Astrocyte (in vitro differentiated cells and primary cell): ENCODE measurements at regions not wholly inside any gene's neighbourhood (a gene's known extent, or its start where the extent isn't known, plus 50 kb on each side); places are given as distances from the start of the nearest gene placed in this dataset.

Source experiments
- DNase-seq: peaks from one replicate; pipeline ENCODE4 v3.0.0-alpha.2; 2010; ENCODE audit warnings: low read depth
- FAIRE-seq: peaks from 2 replicates; lab custom pipeline; 2011; peaks lifted over from hg19 to GRCh38; lab: Jason Lieb, UNC
- H2AFZ ChIP-seq: 2 replicates; pipeline ENCODE4 v1.6.0; 2012; ENCODE audit warnings: low read depth, low read length, inconsistent platforms
- H3K27ac ChIP-seq: 2 replicates; pipeline ENCODE4 v1.5.1; 2011; ENCODE audit warnings: low read depth, low read length, inconsistent platforms
- H3K27me3 ChIP-seq: 2 replicates; pipeline ENCODE4 v1.6.0; 2011; ENCODE audit warnings: low read length, inconsistent platforms; ENCODE audit not compliant: insufficient read depth
- H3K36me3 ChIP-seq: 2 replicates; pipeline ENCODE4 v1.5.1; 2011; ENCODE audit warnings: low read length, inconsistent platforms; ENCODE audit not compliant: insufficient read depth
- H3K4me1 ChIP-seq: 2 replicates; pipeline ENCODE4 v1.5.1; 2011; ENCODE audit warnings: low read length, inconsistent platforms; ENCODE audit not compliant: insufficient read depth
- H3K4me2 ChIP-seq: 2 replicates; pipeline ENCODE4 v1.6.0; 2012; ENCODE audit warnings: low read length, inconsistent platforms
- H3K4me3 ChIP-seq: 2 replicates; pipeline ENCODE4 v1.5.1; 2011; ENCODE audit warnings: low read depth, mild to moderate bottlenecking, low read length, inconsistent platforms; ENCODE audit not compliant: insufficient read depth
- H3K79me2 ChIP-seq: 2 replicates; pipeline ENCODE4 v1.6.0; 2012; ENCODE audit warnings: mild to moderate bottlenecking, low read length, inconsistent platforms; ENCODE audit not compliant: insufficient read depth
- H3K9ac ChIP-seq: 2 replicates; pipeline ENCODE4 v1.6.0; 2012; ENCODE audit warnings: mild to moderate bottlenecking, low read length, inconsistent platforms
- H3K9me3 ChIP-seq: 2 replicates; pipeline ENCODE4 v1.5.1; 2012; ENCODE audit warnings: low read depth, mild to moderate bottlenecking, low read length, inconsistent platforms; ENCODE audit not compliant: insufficient read depth
- H4K20me1 ChIP-seq: 2 replicates; pipeline ENCODE4 v1.6.0; 2012; ENCODE audit warnings: low read length, inconsistent platforms; ENCODE audit not compliant: insufficient read depth
- H3K27ac Mint-ChIP-seq: one replicate; pipeline ENCODE4 v1.8.0; 2021; ENCODE audit warnings: mild to moderate bottlenecking, mixed read lengths; ENCODE audit not compliant: unreplicated experiment
- H3K27me3 Mint-ChIP-seq: one replicate; pipeline ENCODE4 v1.8.0; 2021; ENCODE audit warnings: low read depth, mixed read lengths; ENCODE audit not compliant: unreplicated experiment
- H3K36me3 Mint-ChIP-seq: one replicate; pipeline ENCODE4 v1.8.0; 2021; ENCODE audit warnings: low read depth, mixed read lengths; ENCODE audit not compliant: unreplicated experiment
- H3K4me1 Mint-ChIP-seq: one replicate; pipeline ENCODE4 v1.8.0; 2021; ENCODE audit warnings: low read depth, mixed read lengths; ENCODE audit not compliant: unreplicated experiment
- H3K4me3 Mint-ChIP-seq: one replicate; pipeline ENCODE4 v1.8.0; 2021; ENCODE audit warnings: mild to moderate bottlenecking, moderate library complexity, mixed read lengths; ENCODE audit not compliant: unreplicated experiment
- H3K9me3 Mint-ChIP-seq: one replicate; pipeline ENCODE4 v1.8.0; 2021; ENCODE audit warnings: mild to moderate bottlenecking, mixed read lengths; ENCODE audit not compliant: unreplicated experiment
- CTCF ChIP-seq: IDR thresholded peaks from 2 replicates; pipeline ENCODE4 v1.5.1; 2011; ENCODE audit warnings: low read depth, mild to moderate bottlenecking, inconsistent platforms, low read length, moderate library complexity; ENCODE audit not compliant: insufficient read depth
- EZH2 ChIP-seq: IDR thresholded peaks from 2 replicates; pipeline ENCODE4 v1.6.1; 2012; ENCODE audit warnings: mild to moderate bottlenecking, low read length, inconsistent platforms; ENCODE audit not compliant: insufficient read depth

GRCh38 chr9:13587571-13587970, 308.1 kb upstream of the MPDZ start:
- no peaks in the 10 kb centered on the region for H4K20me1 ChIP-seq
- FAIRE-seq (no peak), DNase-seq (no peak)
- peak overlapping the region; percentile 74 for H3K4me2 ChIP-seq
- no peak overlapping the region for H3K4me3 ChIP-seq
- H3K9ac ChIP-seq, result no peak overlapping the region
- peak overlapping the region; percentile 54 for H2AFZ ChIP-seq
- H3K27me3 ChIP-seq, result peaks cover 2% of the 10 kb centered on the region
- Mint-ChIP-seq H3K9me3 (no peaks in the 10 kb centered on the region), H3K36me3 (no peaks in the 10 kb centered on the region), H3K4me1 (no peaks in the 10 kb centered on the region), H3K27ac (no peak overlapping the region), H3K4me3 (no peak overlapping the region), H3K27me3 (no peaks in the 10 kb centered on the region)
- no peaks in the 10 kb centered on the region for H3K9me3 ChIP-seq
- H3K27ac ChIP-seq, result no peak overlapping the region
- TF ChIP-seq CTCF (no peak), EZH2 (no peak)
- H3K4me1 ChIP-seq, result peaks cover 4% of the 10 kb centered on the region
- no peaks in the 10 kb centered on the region for H3K79me2 ChIP-seq
- H3K36me3 ChIP-seq, result no peaks in the 10 kb centered on the region

GRCh38 chr9:13586587-13587374, 307.3 kb upstream of the MPDZ start:
- H3K4me2 ChIP-seq, result peak overlapping the region; percentile 74
- no peak overlapping the region for H3K27ac ChIP-seq
- Mint-ChIP-seq H3K27me3 (no peaks in the 10 kb centered on the region), H3K9me3 (no peaks in the 10 kb centered on the region), H3K4me3 (no peak overlapping the region), H3K4me1 (no peaks in the 10 kb centered on the region), H3K36me3 (no peaks in the 10 kb centered on the region), H3K27ac (no peak overlapping the region)
- FAIRE-seq (no peak), DNase-seq (no peak)
- H2AFZ ChIP-seq, result peak overlapping the region; percentile 54
- H3K4me3 ChIP-seq, result no peak overlapping the region
- peaks cover 2% of the 10 kb centered on the region for H3K27me3 ChIP-seq
- H3K9me3 ChIP-seq, result no peaks in the 10 kb centered on the region
- no peaks in the 10 kb centered on the region for H3K79me2 ChIP-seq
- no peaks in the 10 kb centered on the region for H4K20me1 ChIP-seq
- H3K9ac ChIP-seq, result no peak overlapping the region
- TF ChIP-seq EZH2 (no peak), CTCF (no peak)
- no peaks in the 10 kb centered on the region for H3K36me3 ChIP-seq
- peaks cover 4% of the 10 kb centered on the region for H3K4me1 ChIP-seq

- Histone ChIP-seq H3K9me3 (no peaks in the 10 kb centered on the region), H3K9ac (no peak overlapping the region), H3K4me1 (no peaks in the 10 kb centered on the region), H2AFZ (no peak overlapping the region), H3K36me3 (no peaks in the 10 kb centered on the region), H3K27ac (no peak overlapping the region), H3K4me3 (no peak overlapping the region), H3K79me2 (no peaks in the 10 kb centered on the region), H3K27me3 (no peaks in the 10 kb centered on the region), H3K4me2 (no peak overlapping the region), H4K20me1 (no peaks in the 10 kb centered on the region)
- Mint-ChIP-seq H3K36me3 (no peaks in the 10 kb centered on the region), H3K27ac (no peak overlapping the region), H3K4me3 (no peak overlapping the region), H3K9me3 (no peaks in the 10 kb centered on the region), H3K4me1 (no peaks in the 10 kb centered on the region), H3K27me3 (no peaks in the 10 kb centered on the region)
- FAIRE-seq (no peak), DNase-seq (no peak)
- no peak for TF ChIP-seq EZH2
- no peak for TF ChIP-seq CTCF
Observed at GRCh38 chr9:13580760-13581159, 301.3 kb upstream of the MPDZ start.
